ENCODE measurements at regions not wholly inside any gene's neighbourhood (a gene's known extent, or its start where the extent isn't known, plus 50 kb on each side); places are given as distances from the start of the nearest gene placed in this dataset.

DNA sequence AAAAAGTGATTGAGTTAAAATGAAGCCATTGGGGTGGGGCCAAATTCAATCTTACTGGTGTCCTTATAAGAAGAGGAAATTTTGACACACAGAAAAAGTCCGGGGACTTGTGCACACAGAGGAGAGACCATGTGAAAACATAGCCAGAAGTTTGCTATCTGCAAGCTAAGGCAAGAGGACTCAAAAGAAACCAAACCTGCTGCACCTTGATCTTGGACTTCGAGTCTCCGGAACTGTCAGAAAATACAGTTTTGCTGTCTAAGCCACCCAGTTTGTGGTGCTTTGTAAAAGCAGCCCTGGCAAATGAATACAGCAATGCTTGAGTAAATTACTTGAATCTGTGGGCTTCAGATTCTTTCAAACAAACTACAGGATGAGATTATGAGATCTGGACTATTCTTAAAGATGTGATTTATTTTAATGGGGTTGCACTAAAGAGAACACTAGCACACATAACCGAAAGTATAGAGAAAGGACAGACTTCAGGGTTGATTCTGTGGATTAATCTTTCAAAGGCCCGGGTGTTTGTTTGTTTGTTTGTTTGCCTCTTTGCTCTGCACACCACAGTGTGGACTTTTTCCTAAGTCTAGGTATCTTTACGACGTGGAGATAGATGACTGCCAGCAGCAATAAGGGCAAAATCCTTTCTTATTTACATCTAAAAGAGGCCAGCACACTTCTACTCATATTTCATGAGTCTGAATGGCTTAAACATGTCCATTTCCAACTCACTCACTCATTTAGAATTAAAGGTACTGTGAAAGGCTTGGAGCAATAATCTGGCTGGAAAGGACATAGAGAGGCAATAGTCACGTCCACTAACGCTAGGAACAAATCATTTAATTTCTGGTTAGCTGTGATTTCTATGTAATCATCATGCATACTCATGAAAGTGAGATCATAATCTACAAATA lies 53.9 kb upstream of the SSR3 start:
- TF ChIP-seq, protein P1, sequence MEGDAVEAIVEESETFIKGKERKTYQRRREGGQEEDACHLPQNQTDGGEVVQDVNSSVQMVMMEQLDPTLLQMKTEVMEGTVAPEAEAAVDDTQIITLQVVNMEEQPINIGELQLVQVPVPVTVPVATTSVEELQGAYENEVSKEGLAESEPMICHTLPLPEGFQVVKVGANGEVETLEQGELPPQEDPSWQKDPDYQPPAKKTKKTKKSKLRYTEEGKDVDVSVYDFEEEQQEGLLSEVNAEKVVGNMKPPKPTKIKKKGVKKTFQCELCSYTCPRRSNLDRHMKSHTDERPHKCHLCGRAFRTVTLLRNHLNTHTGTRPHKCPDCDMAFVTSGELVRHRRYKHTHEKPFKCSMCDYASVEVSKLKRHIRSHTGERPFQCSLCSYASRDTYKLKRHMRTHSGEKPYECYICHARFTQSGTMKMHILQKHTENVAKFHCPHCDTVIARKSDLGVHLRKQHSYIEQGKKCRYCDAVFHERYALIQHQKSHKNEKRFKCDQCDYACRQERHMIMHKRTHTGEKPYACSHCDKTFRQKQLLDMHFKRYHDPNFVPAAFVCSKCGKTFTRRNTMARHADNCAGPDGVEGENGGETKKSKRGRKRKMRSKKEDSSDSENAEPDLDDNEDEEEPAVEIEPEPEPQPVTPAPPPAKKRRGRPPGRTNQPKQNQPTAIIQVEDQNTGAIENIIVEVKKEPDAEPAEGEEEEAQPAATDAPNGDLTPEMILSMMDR (IDR thresholded peaks at IDR 0.05 in 8 of 11, conservative IDR thresholded peaks at IDR 0.05 in 3 of 11): no peak
- no peak for TF ChIP-seq POLR2A (IDR thresholded peaks at IDR 0.05)
